ENCODE measurements at regions not wholly inside any gene's neighbourhood (a gene's known extent, or its start where the extent isn't known, plus 50 kb on each side); places are given as distances from the start of the nearest gene placed in this dataset.

GRCh38 chr3:88809993-88810392, 297.4 kb upstream of the EPHA3 start:
- Mint-ChIP-seq H3K4me3 (no peak overlapping the region), H3K4me1 (peaks cover 2% of the 10 kb centered on the region; the same call in 2 of the 3 replicates), H3K27ac (no peak overlapping the region), H3K9me3 (no peaks in the 10 kb centered on the region), H3K36me3 (ENCODE audit: low read depth) (no peaks in the 10 kb centered on the region), H3K27me3 (ENCODE audit: insufficient read depth, low read depth, poor library complexity) (no peaks in the 10 kb centered on the region)
- Histone ChIP-seq H3K9me2 (ENCODE audit: insufficient read depth) (no peaks in the 10 kb centered on the region), H3K79me2 (replicated peaks; ENCODE audit: insufficient read depth) (no peaks in the 10 kb centered on the region), H3K4me2 (no peak overlapping the region), H3K27ac (ENCODE audit: low read depth) (no peak overlapping the region), H3K36me3 (ENCODE audit: insufficient read depth) (no peaks in the 10 kb centered on the region), H4K20me1 (replicated peaks; ENCODE audit: insufficient read depth) (no peaks in the 10 kb centered on the region), H3K4me3 (no peak overlapping the region), H3K4me1 (ENCODE audit: insufficient read depth) (no peaks in the 10 kb centered on the region), H3F3A (replicated peaks; ENCODE audit: low read depth) (no peaks in the 10 kb centered on the region), H3K27me3 (ENCODE audit: insufficient read depth) (no peaks in the 10 kb centered on the region), H2AFZ (no peak overlapping the region)
- TF ChIP-seq ZNF114 (CRISPR knock-in tag; IDR thresholded peaks at IDR 0.05) = no peak
- no peak for TF ChIP-seq POLR2AphosphoS5 (IDR thresholded peaks at IDR 0.05; ENCODE audit: low read depth)
- TF ChIP-seq ZNF331 (CRISPR knock-in tag; IDR thresholded peaks at IDR 0.05; ENCODE audit: low read depth) = no peak
- TF ChIP-seq JUNB (IDR thresholded peaks at IDR 0.05; ENCODE audit: unreplicated experiment) = no peak
- no peak for TF ChIP-seq EZH2phosphoT487 (IDR thresholded peaks at IDR 0.05; ENCODE audit: unreplicated experiment)
- TF ChIP-seq NANOG (IDR thresholded peaks at IDR 0.05; ENCODE audit: borderline replicate concordance) = no peak
- no peak for TF ChIP-seq CTCF (conservative IDR thresholded peaks at IDR 0.05; ENCODE audit: low read depth in 2 of 2)
- TF ChIP-seq CREB1 (CRISPR knock-in tag; IDR thresholded peaks at IDR 0.05; ENCODE audit: low read depth) = no peak
- no peak for TF ChIP-seq ZNF462 (CRISPR knock-in tag; IDR thresholded peaks at IDR 0.05)
- no peak for TF ChIP-seq ETS1 (IDR thresholded peaks at IDR 0.05)
- DNase-seq (ENCODE audit: low spot score) (no peak), ATAC-seq (no peak)

All from GM23338 (cell line).